SK-N-DZ (cell line): ENCODE measurements at regions not wholly inside any gene's neighbourhood (a gene's known extent, or its start where the extent isn't known, plus 50 kb on each side); places are given as distances from the start of the nearest gene placed in this dataset.

ENCODE experiments used
- DNase-seq: peaks from one replicate; pipeline ENCODE4 v3.0.0-alpha.2; 2015; ENCODE audit warnings: low spot score

DNA sequence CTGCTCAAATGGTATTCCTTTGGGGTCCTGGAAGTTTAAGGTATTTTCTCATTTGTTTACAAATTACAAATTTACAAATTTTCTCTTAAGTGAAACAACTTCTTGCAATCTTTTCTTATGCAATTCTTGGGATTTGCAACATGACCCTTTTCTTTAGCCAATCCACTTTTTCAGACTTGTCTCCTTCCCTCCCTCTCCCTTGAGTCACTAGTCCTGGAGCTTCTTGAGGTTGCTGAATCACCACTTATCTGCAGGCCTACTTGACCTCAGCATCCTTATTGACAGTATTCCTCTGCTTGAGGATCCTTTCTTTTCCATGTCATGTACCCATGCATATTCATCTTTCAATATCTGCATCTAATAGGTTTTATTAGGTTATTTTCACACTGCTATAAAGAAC, 302.8 kb upstream of the ADAMTS5 start:
- DNase-seq, result no peak

DNA sequence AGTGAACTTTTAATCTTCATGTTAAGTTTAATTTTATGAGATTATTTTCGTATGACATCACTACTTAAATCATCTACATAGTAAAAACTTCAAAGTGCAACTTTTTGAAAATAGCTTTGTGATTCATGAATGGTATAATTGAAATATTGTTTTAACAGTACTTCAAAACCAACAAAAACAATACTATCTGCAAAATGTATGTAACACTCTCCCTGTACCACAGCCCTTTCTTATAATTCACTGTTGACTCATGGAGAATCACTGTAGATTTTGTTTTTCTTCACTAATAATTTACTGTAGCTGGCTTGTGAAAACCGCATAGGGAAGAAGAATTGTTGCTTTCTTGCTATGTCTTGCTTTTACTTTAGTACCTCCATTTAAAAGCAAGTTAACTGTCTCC, 301.4 kb upstream of the ADAMTS5 start:
- no peak for DNase-seq

DNA sequence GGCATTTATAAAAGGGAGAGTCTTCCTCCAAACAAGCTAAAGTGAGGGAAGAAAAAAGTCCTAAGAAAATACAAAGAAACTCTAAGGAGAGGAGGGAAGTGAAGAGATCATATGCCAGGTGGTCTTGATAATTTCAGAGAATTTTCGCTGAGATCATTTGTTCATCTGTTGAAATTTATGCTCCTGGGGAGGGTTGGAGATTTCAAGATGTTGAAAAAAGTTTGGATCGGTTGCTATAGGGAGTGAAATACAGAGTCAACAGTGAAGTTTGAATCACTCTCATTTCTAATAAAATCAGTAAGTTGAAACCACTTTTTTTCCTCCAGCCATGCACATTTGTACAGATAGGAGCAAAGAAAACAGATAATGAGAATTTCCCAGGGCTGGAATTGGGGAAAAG, 299.1 kb upstream of the ADAMTS5 start:
- DNase-seq, result no peak

DNA sequence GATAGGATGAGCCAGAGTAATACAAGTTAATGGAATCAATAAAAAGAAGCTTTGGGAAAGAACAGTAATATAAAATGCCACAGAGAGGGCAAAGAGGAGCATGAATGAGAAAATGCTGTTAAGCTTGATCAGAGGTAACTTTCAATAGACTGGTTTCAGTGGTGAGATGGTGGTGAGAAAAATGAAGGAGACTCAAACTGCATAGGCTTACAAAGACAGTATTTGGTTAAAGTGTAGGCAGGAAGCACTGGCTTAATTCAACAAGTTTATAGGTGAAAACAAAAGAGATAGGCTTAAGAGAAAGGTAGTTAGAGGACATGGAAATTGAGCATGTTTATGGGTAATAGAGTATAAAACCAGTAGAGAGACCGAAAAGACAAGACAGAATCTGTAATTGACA, 298.6 kb upstream of the ADAMTS5 start:
- no peak for DNase-seq

DNA sequence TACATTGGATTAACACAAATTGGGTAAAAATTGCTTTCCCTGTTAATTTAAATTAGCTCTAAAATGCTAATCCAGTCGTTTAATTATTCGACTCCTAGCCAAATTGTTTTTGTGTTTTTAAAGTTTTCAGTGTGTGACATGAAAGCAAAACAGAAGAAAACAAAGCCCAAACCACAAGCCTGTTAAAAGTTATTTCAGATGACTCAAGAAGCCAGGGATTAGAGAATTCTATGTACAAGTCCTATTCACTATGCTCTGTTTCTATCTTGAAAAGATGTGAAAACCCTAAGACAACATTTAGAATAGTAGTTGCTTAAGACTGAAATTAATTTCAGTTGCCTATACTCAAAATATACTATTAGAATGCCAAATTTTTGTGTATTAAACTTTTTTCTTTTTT, 294.8 kb upstream of the ADAMTS5 start:
- DNase-seq, result no peak

DNA sequence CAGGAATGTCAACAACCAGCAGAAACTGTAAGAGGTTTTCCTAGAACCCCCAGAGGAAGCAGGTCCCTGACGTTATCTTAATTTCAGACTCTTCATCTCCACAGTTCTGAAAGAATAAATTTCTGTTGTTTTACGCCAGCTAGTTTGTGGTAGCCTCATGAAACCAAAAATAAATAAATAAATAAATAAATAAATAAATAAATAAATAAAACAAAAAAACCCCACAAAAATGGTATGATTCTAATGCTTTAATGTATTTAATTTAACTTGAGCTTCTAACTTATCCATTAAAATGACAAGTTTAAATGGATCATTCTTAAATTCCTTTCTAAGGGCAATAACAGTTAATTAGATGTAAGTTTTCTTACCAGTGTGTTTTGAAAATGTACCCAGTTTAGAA, 293.8 kb upstream of the ADAMTS5 start:
- DNase-seq, result no peak

DNA sequence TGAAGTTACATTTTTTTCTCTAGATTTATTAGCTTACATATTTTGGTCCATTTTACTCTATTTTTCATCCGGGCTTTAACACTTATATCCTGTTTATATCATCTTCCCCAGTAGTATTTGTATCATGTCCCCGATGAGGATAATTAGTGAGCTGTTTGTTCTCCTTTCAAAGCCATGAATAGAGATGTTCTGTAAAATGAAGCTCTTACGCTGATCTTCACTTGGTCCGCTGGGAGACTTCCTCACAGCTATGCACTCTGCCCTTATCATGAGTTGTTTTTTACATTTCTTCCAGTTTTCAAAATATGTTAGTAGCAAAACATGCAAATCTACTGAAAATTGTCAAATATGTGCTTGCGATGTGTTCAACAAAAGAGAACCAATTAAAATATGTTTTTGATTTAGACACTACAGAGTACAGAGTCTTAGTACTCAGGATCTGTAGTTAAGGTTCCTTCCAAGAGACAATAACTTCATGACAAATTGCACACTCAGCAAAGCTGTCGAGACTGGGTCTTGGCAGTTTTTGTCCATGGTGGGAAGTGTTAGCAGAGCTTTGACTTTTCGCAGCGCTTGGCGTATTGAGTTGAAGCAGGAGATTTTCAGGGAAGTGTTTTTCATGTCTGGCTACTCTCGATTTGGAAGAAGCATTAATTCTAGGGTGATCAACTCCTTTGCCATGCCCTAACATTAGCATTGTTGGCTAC, 292.0 kb upstream of the ADAMTS5 start:
- DNase-seq, result no peak

DNA sequence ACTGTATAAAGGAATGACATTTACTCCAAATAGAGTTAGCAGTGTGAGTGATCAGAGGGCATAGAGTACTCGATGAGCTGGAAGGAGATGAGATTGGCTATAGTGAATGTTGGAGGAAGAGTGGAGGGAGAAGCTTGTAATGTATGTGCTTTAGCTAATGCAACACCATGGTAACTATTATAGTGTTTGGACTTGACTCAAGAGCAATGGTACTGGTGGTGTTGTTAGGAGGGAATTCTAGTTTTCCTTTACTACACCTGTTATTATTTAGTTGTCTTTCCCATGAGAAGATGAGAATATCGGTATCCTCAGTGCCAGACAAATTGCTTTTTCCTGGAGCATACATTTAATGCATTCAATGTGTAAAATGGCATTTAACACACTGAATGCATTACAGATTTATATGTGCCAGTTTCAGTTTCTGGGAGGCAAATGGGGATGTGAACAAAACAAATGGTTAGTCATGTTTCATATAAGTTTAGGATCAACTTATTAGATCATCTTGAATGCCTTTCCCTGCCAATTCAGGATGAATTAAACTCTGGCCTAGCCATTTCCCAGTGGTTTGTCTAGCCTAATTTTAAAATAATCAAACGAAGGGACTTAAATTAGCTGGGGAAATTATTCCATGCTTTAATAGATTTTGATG, 291.1 kb upstream of the ADAMTS5 start:
- DNase-seq, result no peak

DNA sequence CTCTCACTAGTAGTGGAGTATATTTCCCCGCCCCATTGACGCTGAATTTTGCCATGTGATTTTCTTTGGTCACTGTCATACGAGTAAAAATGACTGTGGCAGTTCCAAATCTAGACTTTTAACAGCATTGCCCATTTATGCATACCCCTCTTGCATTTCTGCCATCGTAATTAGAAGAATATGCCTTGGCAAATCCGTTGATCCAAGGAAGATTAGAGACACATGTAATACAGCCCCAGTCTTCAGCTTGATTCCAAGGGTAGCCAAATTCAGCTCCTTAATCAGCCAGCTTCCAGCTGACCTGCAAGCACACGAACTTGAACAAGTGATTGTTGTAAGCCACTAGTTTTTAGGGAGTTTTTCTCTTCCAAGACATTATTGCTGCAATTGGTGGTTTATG, 290.3 kb upstream of the ADAMTS5 start:
- DNase-seq, result no peak

DNA sequence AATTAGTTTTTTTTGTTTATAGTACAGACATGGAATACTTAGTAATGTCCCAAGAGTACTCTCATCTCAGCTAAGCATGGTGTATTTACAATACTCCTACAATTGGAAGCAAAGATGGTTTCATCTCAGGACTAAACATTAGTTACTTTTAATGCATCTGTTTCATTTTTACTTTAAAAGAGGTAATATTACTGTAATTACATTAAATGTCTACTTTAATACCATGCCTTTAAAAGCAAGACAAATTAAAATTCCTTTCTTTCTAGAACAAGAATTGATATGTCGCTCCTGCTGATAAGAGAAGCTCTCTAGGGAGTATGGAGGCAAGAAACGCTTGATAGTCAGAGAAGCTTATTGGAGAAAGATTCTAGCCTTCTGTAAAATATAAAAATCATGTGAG, 284.9 kb upstream of the ADAMTS5 start:
- no peak for DNase-seq

DNA sequence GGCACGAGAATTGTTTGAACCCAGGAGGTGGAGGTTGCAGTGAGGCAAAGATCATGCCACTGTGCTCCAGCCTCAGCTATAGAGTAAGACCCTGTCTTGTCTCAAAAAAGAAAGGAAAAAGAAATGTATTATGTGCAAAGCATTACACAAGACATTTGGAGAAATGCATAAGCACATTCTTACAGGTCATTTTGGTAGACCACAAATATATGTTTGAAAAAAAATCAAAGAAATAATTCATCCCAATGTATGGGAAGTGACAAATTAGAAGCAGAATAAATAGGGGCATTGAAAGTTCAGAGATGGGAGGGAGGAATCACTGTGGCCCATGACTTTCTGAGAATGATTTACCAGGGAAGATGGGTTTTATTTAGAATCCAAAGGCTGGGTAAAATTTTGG, 283.5 kb upstream of the ADAMTS5 start:
- no peak for DNase-seq

DNA sequence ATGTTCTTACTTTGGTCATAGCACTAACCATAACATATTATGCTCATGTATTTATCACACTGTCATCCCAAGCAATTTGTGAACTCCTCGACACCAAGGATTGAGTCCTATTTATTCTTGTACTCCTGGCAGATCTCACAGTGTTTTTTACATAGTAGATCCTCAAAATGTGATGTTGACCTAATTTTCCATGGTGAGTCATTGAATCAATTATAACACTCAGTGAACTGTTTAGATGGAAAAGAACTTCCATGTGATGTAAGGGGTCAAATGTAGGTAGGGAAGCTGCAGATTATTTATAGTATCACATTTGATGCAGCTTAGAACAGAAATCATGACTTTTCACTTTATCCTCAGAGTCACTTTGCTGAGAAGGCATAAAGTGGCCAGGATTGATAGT, 281.9 kb upstream of the ADAMTS5 start:
- DNase-seq, result no peak

DNA sequence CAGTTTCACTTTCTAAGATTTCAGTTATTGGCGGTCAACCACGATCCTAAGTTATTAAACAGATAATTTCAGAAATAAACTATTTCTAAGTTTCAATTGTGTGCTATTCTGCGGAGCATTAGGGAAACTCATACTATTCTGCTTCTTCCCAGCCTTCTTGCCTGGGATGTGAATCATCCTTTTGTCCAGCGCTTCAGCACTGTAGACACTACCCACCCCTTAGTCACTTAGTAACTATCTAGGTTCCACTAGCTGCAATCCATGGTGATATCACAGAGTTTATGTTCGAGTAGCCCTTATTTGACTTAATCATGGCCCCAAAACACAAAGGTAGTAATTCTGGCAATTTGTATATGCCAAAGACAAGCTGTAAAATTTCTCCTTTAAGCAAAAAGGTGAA, 279.9 kb upstream of the ADAMTS5 start:
- DNase-seq, result no peak

DNA sequence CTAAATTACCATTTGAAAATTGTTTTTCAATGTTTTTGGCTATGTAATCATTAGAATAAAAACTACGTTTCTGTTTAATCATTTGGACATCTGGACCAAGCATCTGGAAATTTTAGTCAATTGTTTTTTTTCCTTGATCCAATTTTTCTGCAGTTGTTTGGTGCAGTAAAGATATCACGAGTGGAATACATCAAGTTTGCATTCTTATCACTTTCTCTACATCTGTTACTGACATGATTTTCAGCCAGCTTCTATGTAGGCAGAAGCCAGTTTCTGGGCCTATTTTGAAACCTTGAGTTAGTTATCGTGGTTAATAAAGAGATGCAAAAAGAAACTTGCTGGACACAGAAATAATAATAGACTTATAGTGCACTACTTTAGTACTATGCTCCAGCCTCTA, 277.9 kb upstream of the ADAMTS5 start:
- no peak for DNase-seq

DNA sequence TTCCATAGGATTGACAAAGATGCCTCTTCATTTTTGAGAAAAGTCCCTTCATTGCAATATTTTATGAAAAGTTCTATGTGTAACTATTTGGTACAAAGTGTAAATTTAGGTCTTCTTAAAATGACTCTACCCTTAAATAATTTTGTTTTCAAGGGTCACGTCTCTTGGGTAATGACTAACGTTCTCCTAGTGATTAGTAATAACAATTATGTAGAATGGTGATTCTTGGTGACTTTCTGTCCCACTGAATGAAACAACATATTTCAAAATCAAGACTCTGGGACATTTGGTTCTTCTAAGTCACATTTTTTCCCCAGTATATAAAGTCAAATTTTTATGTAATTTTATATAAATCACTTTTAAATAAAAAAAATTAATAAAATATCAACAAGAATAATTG, 277.5 kb upstream of the ADAMTS5 start:
- DNase-seq, result no peak

DNA sequence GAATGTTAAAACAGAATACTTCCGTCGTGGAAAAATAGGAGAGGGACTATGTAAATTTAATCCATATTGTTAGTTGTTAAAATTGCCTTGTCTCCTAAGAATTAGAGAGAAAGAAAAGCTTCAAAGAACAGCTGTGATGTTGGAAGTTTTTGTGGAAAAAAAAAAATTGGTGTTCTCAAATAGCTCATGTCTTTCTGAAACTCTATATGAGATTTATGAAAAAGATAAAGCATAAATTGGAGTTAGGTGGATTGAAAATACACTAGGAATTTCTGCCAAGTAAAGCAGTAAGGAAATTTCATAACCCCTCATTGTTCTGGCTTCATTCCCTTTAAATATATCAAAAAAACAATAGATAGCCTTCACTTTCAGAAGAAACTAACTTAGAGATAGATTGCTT, 274.0 kb upstream of the ADAMTS5 start:
- DNase-seq, result no peak

DNA sequence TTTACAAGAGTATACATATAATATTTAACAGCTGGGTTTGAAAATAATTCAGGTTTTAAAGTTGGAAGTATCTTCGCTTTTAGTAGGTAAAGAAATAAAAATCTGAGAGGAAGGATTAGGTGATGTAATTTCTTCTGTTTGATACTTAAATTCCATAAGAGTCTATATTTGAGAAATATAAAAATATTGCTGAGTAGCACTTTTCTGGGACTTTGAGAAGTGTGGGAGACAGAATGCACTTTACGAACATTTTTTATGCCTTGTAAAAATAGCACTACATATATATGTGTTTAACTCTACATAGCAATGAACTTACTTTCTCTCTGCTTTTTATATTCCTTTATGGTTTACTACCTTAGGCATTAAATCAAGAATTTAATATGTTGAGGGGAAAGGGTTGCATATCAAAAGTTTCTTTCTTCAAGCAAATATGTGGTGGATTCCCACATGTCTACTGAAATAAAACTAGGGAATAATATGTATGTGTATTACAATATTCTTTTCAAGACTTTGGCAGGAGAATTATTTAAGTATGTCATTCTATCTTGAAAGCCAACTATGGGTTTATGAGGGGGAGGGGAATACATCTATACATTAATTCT, 266.7 kb upstream of the ADAMTS5 start:
- DNase-seq, result no peak

DNA sequence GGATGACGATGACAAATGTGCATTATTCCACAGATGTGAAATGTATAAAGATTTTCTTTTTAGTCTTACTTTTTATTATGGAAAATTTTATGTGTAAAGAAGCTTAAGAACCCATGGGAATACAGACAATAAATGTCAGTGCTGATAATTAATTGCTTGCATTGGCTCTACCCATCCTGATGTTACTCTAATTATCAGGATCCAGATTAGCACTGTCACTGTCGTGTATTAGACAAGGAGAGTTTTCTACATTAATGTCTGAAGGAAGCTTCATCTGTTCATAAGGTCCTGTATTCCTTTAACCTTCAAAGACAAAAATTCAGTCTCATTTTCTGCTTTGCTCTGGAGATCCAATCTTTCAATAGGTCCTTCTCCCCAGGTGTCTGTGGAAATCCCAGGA, 259.1 kb upstream of the ADAMTS5 start:
- no peak for DNase-seq

DNA sequence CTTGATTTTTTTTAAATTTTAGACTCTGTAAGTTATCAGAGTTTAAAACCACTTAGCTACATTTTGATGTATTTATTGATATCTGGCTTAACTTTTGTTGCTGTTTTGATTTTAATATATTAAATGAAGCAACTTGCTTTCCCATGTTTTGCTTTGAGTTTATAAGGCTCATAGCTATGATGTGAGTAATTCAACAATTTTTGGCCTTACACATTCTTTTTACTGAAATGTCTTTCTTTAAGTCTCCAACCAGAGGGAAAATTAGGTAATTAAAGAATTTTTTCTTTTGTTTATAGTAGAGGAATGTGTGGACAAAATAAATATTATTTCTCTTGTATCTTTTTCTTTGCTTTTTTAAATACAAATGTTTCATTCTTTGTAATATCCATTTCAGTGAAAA, 258.3 kb upstream of the ADAMTS5 start:
- DNase-seq, result no peak

DNA sequence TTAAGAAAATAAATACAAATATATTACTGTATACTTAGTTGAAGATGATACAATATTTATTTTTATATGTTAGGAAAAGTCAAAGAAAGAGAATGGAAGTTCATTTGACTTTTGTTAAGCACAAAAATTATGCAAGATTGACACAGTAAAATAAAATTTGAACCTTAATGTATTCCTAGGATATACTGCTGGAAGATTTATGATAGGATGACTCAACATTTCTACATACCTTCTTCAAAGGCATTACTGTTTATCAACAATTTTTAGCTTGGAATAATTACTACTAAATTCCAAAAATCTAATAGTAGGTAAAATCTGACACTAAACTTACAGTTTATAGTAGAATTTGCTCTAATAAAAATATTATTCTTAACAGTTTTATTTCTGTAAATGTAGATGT, 257.3 kb upstream of the ADAMTS5 start:
- DNase-seq, result no peak

DNA sequence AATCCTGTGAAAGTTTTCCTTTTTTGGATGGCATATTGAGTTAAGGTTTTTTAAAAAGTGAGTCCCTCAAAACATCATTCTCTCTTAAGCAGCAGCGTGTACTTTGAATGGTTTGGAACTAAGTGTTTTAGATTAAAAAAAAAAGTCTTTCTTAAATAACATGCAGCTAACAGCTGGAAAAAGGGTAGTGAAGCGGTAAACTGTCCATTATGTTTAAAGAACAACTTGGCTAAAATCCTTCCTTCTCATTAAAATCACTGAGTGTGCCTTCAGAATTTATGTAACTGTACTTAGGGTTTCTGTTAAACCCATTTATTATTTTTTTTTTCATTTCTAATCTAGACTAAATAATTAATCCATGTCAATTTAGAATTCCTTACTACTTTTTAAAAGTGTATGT, 254.2 kb upstream of the ADAMTS5 start:
- no peak for DNase-seq

DNA sequence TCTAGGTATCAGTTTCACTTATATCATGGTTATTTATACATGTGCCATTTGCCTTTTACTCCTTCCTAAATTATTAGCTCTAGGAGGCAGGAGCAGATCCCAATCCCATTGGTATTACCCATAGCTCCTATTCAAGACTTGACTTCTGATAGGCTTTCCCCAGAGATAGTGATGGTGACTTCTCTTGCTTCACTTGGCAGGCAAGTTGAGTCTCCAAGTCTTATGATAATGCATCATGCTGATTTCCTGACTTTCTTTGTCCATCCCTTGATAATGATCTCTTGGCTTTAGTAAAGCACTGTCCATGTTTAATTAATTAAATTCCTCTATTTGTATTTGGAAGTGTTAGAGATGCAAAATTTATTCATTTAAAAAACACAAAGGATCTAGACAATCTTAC, 253.5 kb upstream of the ADAMTS5 start:
- DNase-seq, result no peak

DNA sequence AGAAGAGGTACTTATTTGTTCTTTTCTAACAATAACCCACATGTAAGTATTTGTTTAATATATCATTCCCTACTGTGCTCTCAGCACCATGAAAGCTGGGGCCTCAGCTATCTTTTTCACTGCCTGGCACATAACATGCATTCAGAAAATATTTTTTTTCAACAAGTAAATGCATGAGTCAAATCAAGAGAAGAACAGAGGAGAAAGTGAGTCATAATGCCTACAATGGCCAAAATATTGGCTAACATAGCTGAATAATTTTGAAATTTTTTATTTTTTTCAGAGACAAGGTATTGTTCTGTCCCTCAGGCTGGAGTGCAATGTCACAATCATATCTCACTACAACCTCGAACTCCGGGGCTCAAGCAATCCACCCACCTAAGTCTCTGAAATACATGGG, 252.2 kb upstream of the ADAMTS5 start:
- DNase-seq, result no peak
